GM13977 (cell line): ENCODE measurements at regions not wholly inside any gene's neighbourhood (a gene's known extent, or its start where the extent isn't known, plus 50 kb on each side); places are given as distances from the start of the nearest gene placed in this dataset.

ENCODE experiments used
- DNase-seq: peaks from one replicate; pipeline ENCODE4 v3.0.0; 2012; ENCODE audit warnings: low spot score
- CTCF ChIP-seq: IDR thresholded peaks from 2 replicates; pipeline ENCODE4 v1.5.1; 2012; ENCODE audit warnings: mild to moderate bottlenecking, control low read depth; ENCODE audit not compliant: insufficient read depth; ENCODE audit errors: extremely low read depth, missing control alignments
- in situ Hi-C: fragments of 300-500 bp; cut with MboI; formaldehyde crosslinking; loops from one replicate; pipeline ENCODE4 v1.12.0; 2022; ENCODE audit warnings: low sequenced_read_pairs, low pct_unique_long_range_greater_than_20kb, mixed read lengths, inconsistent platforms; ENCODE audit not compliant: unreplicated experiment

- no peak for TF ChIP-seq CTCF
- DNase-seq: no peak
- in situ Hi-C loops: no loop called here
Observed at GRCh38 chr10:3676564-3676963, 108.4 kb downstream of the KLF6 start.

- in situ Hi-C loops: no loop called here
- no peak for TF ChIP-seq CTCF
- no peak for DNase-seq
Observed at GRCh38 chr10:3672220-3672619, 112.8 kb downstream of the KLF6 start.

- in situ Hi-C loops: no loop called here
- TF ChIP-seq CTCF: no peak
- no peak for DNase-seq
Observed at GRCh38 chr10:3671386-3671955, 113.5 kb downstream of the KLF6 start.

- DNase-seq: no peak
- no peak for TF ChIP-seq CTCF
- in situ Hi-C loops: no loop called here
Observed at GRCh38 chr10:3668966-3669330, 116.1 kb downstream of the KLF6 start.

- in situ Hi-C loops: no loop called here
- TF ChIP-seq CTCF: no peak
- DNase-seq: no peak
Observed at GRCh38 chr10:3668276-3668965, 116.6 kb downstream of the KLF6 start.

- no peak for TF ChIP-seq CTCF
- in situ Hi-C loops: no loop called here
- no peak for DNase-seq
Observed at GRCh38 chr10:3666525-3667302, 118.3 kb downstream of the KLF6 start.
